HL-60 (cell line): ENCODE measurements at regions not wholly inside any gene's neighbourhood (a gene's known extent, or its start where the extent isn't known, plus 50 kb on each side); places are given as distances from the start of the nearest gene placed in this dataset.

Experiments
- DNase-seq, 2 experiments: peaks; one replicate each; pipeline ENCODE4 v3.0.0-alpha.2; 2010 to 2020; ENCODE audit warnings: low read depth in 1 of 2, low spot score in 1 of 2
- H3K27ac ChIP-seq: fragments of 250-450 bp; sonication (Bioruptor Pico); replicated peaks from 2 replicates; pipeline ENCODE4 v1.5.1; 2020; ENCODE audit warnings: mild to moderate bottlenecking, moderate library complexity
- H3K27me3 ChIP-seq: fragments of 250-450 bp; sonication (Bioruptor Pico); 2 replicates; pipeline ENCODE4 v1.5.1; 2021; ENCODE audit warnings: mild to moderate bottlenecking, moderate library complexity; ENCODE audit not compliant: insufficient read depth, poor library complexity, severe bottlenecking
- H3K4me3 ChIP-seq: replicated peaks from 2 replicates; pipeline ENCODE4 v1.5.1; 2011; ENCODE audit warnings: mild to moderate bottlenecking, control low read depth, low read length; ENCODE audit not compliant: insufficient read depth
- GABPA ChIP-seq: IDR thresholded peaks from 2 replicates; pipeline ENCODE4 v1.6.1; 2012; ENCODE audit warnings: low read depth
- POLR2AphosphoS5 ChIP-seq: IDR thresholded peaks from 2 replicates; pipeline ENCODE4 v1.6.1; 2012; ENCODE audit warnings: low read depth
- SPI1 ChIP-seq: IDR thresholded peaks from 2 replicates; pipeline ENCODE4 v1.6.1; 2012; ENCODE audit warnings: low read depth, mild to moderate bottlenecking, borderline replicate concordance
- TF ChIP-seq, protein P1 (sequence below): IDR thresholded peaks from one replicate; pipeline ENCODE4 v1.5.1; 2011; ENCODE audit warnings: low read length, control low read depth, inconsistent platforms; ENCODE audit not compliant: insufficient read depth
- TF ChIP-seq, protein P2 (sequence below): IDR thresholded peaks from 2 replicates; pipeline ENCODE4 v1.6.1; 2012; ENCODE audit warnings: low read depth; ENCODE audit not compliant: insufficient replicate concordance

DNA sequence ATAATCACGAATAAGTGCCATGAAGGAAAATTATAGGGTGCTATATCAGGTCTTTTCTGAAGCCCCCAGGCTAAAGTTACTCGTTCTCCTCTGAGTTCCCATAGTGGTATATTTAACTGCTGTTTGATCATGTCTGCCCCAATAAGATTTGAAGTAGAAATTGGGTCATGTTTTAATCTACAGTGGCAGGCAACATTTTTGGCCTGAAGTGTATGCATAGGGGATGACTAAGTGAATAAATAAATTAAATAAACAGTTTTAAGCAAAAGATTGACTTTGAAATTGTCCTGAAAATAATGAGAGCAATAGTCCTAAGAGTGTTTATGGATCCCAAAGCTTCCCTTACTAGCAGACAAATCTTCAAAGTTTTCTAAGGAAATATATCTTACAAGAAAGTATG lies 500.9 kb downstream of the TNS1 start:
- TF ChIP-seq SPI1: no peak
- no peak for TF ChIP-seq POLR2AphosphoS5
- TF ChIP-seq GABPA: no peak
- TF ChIP-seq, protein P1, sequence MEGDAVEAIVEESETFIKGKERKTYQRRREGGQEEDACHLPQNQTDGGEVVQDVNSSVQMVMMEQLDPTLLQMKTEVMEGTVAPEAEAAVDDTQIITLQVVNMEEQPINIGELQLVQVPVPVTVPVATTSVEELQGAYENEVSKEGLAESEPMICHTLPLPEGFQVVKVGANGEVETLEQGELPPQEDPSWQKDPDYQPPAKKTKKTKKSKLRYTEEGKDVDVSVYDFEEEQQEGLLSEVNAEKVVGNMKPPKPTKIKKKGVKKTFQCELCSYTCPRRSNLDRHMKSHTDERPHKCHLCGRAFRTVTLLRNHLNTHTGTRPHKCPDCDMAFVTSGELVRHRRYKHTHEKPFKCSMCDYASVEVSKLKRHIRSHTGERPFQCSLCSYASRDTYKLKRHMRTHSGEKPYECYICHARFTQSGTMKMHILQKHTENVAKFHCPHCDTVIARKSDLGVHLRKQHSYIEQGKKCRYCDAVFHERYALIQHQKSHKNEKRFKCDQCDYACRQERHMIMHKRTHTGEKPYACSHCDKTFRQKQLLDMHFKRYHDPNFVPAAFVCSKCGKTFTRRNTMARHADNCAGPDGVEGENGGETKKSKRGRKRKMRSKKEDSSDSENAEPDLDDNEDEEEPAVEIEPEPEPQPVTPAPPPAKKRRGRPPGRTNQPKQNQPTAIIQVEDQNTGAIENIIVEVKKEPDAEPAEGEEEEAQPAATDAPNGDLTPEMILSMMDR: no peak
- TF ChIP-seq, protein P2, sequence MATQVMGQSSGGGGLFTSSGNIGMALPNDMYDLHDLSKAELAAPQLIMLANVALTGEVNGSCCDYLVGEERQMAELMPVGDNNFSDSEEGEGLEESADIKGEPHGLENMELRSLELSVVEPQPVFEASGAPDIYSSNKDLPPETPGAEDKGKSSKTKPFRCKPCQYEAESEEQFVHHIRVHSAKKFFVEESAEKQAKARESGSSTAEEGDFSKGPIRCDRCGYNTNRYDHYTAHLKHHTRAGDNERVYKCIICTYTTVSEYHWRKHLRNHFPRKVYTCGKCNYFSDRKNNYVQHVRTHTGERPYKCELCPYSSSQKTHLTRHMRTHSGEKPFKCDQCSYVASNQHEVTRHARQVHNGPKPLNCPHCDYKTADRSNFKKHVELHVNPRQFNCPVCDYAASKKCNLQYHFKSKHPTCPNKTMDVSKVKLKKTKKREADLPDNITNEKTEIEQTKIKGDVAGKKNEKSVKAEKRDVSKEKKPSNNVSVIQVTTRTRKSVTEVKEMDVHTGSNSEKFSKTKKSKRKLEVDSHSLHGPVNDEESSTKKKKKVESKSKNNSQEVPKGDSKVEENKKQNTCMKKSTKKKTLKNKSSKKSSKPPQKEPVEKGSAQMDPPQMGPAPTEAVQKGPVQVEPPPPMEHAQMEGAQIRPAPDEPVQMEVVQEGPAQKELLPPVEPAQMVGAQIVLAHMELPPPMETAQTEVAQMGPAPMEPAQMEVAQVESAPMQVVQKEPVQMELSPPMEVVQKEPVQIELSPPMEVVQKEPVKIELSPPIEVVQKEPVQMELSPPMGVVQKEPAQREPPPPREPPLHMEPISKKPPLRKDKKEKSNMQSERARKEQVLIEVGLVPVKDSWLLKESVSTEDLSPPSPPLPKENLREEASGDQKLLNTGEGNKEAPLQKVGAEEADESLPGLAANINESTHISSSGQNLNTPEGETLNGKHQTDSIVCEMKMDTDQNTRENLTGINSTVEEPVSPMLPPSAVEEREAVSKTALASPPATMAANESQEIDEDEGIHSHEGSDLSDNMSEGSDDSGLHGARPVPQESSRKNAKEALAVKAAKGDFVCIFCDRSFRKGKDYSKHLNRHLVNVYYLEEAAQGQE: no peak
- H3K27me3 ChIP-seq: peaks cover 5% of the 10 kb centered on the region
- no peak overlapping the region for H3K4me3 ChIP-seq
- DNase-seq: no peak
- no peak overlapping the region for H3K27ac ChIP-seq

DNA sequence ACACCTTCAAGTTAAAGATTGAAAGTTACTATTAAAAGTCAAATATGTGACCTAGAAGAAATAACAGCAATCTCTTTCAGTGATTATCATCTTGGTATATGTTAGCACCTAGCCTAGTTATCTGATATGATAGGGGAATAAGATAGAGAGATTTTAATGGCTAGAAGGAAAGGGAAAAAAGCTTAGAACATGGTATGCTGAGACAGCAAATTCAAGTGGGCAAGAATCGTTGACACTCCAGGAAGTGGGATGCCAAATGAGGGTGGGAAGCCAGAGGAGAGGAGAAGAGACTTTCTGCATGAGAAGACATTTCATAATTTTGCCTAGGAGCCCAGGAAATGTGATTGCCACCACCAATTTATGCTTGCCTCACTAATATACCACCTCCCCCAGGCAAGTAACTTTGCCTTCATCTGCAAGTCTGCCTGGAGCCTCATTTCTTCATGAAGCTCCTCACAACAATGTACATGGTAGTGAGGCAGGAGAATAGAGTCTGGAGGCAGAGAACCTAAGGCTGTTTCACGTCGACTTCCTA lies 504.9 kb downstream of the TNS1 start:
- TF ChIP-seq GABPA (no peak), POLR2AphosphoS5 (no peak), SPI1 (no peak)
- TF ChIP-seq, protein P1: no peak
- TF ChIP-seq, protein P2: no peak
- H3K27ac ChIP-seq: no peak overlapping the region
- H3K4me3 ChIP-seq: no peak overlapping the region
- DNase-seq: no peak
- no peaks in the 10 kb centered on the region for H3K27me3 ChIP-seq

DNA sequence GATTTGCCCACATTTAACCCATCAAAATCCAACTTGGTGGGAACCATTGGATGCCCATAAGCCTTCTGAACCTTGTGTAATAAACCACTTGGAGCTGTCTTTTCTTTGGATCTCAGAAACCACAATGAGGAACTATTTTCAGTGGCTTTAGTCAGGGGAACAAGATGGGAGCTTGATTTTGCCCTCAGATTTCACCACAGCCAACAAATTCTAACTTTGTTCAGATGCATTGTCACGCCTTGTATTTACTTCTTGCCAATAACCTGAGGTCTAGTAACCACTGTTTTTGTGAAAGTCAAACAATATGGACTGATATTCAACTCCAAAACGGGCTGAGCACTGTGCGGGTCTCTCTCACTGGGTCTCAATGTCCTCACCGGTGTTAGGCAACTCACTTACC lies 508.2 kb downstream of the TNS1 start:
- Histone ChIP-seq H3K27me3 (no peaks in the 10 kb centered on the region), H3K4me3 (no peak overlapping the region), H3K27ac (no peak overlapping the region)
- TF ChIP-seq POLR2AphosphoS5: no peak
- TF ChIP-seq GABPA: no peak
- no peak for TF ChIP-seq SPI1
- TF ChIP-seq, protein P2: no peak
- TF ChIP-seq, protein P1: no peak
- peak in 1 of 2 experiments; percentile 17 for DNase-seq
